Osteocyte (in vitro differentiated cells): ENCODE measurements at regions not wholly inside any gene's neighbourhood (a gene's known extent, or its start where the extent isn't known, plus 50 kb on each side); places are given as distances from the start of the nearest gene placed in this dataset.

Experiments
- DNase-seq: peaks from one replicate; pipeline ENCODE4 v3.0.0; 2021; ENCODE audit warnings: mixed read lengths; ENCODE audit not compliant: unreplicated experiment; ENCODE audit errors: extremely low spot score
- H3K27ac Mint-ChIP-seq: one replicate; pipeline ENCODE4 v1.8.0; 2021; ENCODE audit warnings: mild to moderate bottlenecking, mixed read lengths; ENCODE audit not compliant: unreplicated experiment
- H3K27me3 Mint-ChIP-seq: one replicate; pipeline ENCODE4 v1.8.0; 2021; ENCODE audit warnings: mixed read lengths; ENCODE audit not compliant: unreplicated experiment
- H3K36me3 Mint-ChIP-seq: one replicate; pipeline ENCODE4 v1.8.0; 2021; ENCODE audit warnings: mixed read lengths; ENCODE audit not compliant: unreplicated experiment
- H3K4me1 Mint-ChIP-seq: one replicate; pipeline ENCODE4 v1.8.0; 2021; ENCODE audit warnings: mixed read lengths; ENCODE audit not compliant: unreplicated experiment
- H3K4me3 Mint-ChIP-seq: one replicate; pipeline ENCODE4 v1.8.0; 2021; ENCODE audit warnings: mild to moderate bottlenecking, moderate library complexity, mixed read lengths; ENCODE audit not compliant: unreplicated experiment
- H3K9me3 Mint-ChIP-seq: one replicate; pipeline ENCODE4 v1.8.0; 2021; ENCODE audit warnings: mixed read lengths; ENCODE audit not compliant: unreplicated experiment
- CTCF ChIP-seq: fragments of 200-600 bp; sonication (generic); IDR thresholded peaks from 2 replicates; pipeline ENCODE4 v1.5.0; 2021; ENCODE audit warnings: antibody characterized with exemption, mild to moderate bottlenecking, moderate library complexity

DNA sequence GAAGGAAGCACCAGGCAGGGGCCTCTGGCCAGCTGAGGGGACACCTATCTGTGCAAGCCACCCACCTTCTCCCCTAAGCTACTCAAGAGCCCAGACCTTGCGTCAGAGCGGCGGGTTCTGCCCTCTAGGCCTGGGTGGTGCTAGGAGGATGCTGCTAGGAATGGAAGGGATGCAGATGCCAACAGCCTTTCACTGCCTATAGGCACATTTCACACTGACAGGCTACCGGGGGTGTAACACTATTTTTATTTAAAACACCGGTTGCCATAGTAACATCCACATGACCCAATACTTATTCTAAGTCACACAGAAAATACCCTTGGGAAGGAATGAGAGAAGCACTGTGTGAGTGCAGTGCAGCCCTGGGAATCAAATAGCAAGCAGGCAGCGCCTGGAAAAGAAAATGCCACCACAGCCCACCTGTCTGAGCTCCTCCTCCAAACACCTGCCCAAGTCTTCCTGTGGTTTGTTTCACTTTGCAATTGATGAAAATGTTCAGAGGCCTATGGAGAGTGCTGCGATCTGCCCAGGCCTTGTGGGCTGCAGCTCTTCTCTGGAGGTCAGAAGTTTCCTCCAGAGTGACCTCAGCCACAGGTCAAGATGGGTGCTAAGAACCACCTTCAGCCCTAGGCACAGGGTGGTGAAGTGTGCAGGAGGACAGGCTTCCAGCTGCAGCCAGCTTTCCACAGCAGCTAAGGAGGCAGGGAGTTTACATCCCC, 113.5 kb upstream of the TOPAZ1 start:
- Mint-ChIP-seq H3K27ac (peak overlapping the region; percentile 44), H3K27me3 (peaks cover 14% of the 10 kb centered on the region), H3K36me3 (no peaks in the 10 kb centered on the region), H3K9me3 (peaks cover 13% of the 10 kb centered on the region), H3K4me3 (no peak overlapping the region), H3K4me1 (peaks cover 12% of the 10 kb centered on the region)
- no peak for DNase-seq
- TF ChIP-seq CTCF, result no peak

DNA sequence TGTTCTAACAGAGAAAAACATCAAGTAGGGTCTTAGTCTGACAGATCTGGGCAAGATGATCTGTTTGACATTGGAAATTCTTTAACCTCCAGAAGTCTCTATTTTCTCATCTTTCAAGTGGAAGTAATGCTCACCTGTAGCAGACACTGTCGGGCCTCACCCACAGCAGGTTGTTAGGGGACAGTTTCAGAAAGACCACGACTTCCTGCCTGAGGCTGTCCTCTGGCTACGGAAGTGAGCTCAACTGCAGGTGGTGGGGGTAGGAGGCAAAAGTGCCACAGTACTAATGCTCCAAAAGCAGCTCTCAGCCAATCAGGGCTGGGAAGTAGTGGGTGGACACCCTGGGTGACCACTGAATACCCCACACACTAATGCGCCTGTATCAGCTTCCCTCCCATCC, 111.4 kb upstream of the TOPAZ1 start:
- Mint-ChIP-seq H3K9me3 (peaks cover under 1% of the 10 kb centered on the region), H3K27me3 (peaks cover 34% of the 10 kb centered on the region), H3K36me3 (no peaks in the 10 kb centered on the region), H3K4me1 (peaks cover 12% of the 10 kb centered on the region), H3K4me3 (no peak overlapping the region), H3K27ac (no peak overlapping the region)
- no peak for TF ChIP-seq CTCF
- no peak for DNase-seq

DNA sequence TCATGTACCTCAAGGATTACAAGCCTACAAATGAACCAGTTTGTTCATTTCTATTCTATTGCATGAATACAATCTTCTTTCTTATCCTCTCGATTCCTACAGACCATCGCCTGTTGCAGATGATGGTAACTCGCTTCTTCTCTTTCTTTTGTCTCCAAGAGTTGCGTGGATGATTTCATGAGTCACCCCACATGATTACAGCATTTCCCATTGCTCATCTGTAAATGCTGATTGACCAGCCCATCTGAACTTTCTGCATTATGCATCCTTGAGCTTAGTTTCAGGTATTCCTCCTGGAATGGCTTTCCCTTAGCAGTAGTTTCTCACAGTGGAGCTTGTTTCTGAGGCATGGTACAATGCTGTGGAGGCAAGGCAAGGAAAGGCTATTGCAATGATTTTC, 109.6 kb upstream of the TOPAZ1 start:
- DNase-seq, result no peak
- H3K4me1 Mint-ChIP-seq, result peaks cover 6% of the 10 kb centered on the region
- H3K36me3 Mint-ChIP-seq, result no peaks in the 10 kb centered on the region
- no peaks in the 10 kb centered on the region for H3K9me3 Mint-ChIP-seq
- no peak for TF ChIP-seq CTCF
- peaks cover 40% of the 10 kb centered on the region for H3K27me3 Mint-ChIP-seq
- no peak overlapping the region for H3K4me3 Mint-ChIP-seq
- no peak overlapping the region for H3K27ac Mint-ChIP-seq

DNA sequence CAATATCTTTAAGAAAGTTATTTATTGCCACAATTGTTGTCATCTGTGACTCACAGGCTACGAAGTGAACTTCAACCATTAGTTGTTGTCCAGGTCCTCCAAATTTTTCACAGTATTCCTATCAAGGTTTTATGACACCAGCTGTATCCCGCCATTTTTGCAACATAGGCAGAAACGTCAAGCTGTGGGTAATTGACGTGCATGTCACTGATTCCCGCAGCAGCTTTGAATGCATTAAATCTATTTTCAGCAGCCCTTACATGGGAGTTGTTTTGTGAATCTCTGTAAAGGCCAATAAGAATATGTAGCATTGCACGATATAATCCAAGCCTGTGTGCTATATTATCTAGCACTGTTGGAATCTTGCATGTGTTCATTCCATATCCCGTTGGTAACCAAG, 109.1 kb upstream of the TOPAZ1 start:
- peaks cover 6% of the 10 kb centered on the region for H3K4me1 Mint-ChIP-seq
- DNase-seq, result no peak
- no peaks in the 10 kb centered on the region for H3K36me3 Mint-ChIP-seq
- H3K4me3 Mint-ChIP-seq, result no peak overlapping the region
- H3K27ac Mint-ChIP-seq, result no peak overlapping the region
- peaks cover 40% of the 10 kb centered on the region for H3K27me3 Mint-ChIP-seq
- TF ChIP-seq CTCF, result no peak
- no peaks in the 10 kb centered on the region for H3K9me3 Mint-ChIP-seq

DNA sequence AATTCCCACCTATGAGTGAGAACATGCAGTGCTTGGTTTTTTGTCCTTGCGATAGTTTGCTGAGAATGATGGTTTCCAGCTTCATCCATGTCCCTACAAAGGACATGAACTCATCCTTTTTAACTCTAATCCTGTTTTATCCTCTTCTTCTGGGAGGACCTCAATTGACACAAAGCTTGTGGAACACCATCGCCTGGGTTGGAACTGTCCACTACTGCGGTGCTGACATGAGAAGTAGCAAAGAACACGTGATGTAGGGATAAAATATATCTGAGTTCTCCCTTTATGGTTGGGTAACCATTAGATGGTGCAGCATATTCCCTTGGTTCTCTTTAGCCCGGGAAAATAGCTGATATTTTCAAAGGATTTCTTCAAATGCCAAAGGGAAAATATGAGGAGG, 105.3 kb upstream of the TOPAZ1 start:
- Mint-ChIP-seq H3K4me3 (no peak overlapping the region), H3K9me3 (peaks cover 7% of the 10 kb centered on the region), H3K36me3 (no peaks in the 10 kb centered on the region), H3K27ac (no peak overlapping the region), H3K27me3 (peaks cover 56% of the 10 kb centered on the region), H3K4me1 (no peaks in the 10 kb centered on the region)
- DNase-seq, result no peak
- no peak for TF ChIP-seq CTCF
